Common myeloid progenitor, CD34-positive (primary cell): ENCODE measurements at regions not wholly inside any gene's neighbourhood (a gene's known extent, or its start where the extent isn't known, plus 50 kb on each side); places are given as distances from the start of the nearest gene placed in this dataset.
A peak's percentile ranks its signal among the peaks of the same experiment; 100 is the strongest.

ENCODE experiments used
- CTCF ChIA-PET: fragments of 350-600 bp; sonication (Branson Sonifier 250); formaldehyde crosslinking; loops from one replicate; lab custom pipeline; 2021; ENCODE audit warnings: antibody characterized with exemption; lab: Charles Lee
- POLR2A ChIA-PET: fragments of 350-600 bp; sonication (Branson Sonifier 250); formaldehyde crosslinking; loops from one replicate; lab custom pipeline; 2021; ENCODE audit warnings: antibody characterized with exemption; lab: Charles Lee
- DNase-seq, 3 donors: peaks; one replicate each; pipeline versions ENCODE4 v3.0.0 to v3.0.0-alpha.2; 2013
- H3K27ac ChIP-seq, 2 experiments: 1 replicate in 1 of 2; 2 replicates in 1 of 2; pipeline ENCODE4 v1.7.0; 2013; ENCODE audit warnings: inconsistent platforms in 2 of 2, low read length in 2 of 2, mild to moderate bottlenecking in 2 of 2, low read depth in 1 of 2, moderate library complexity in 1 of 2; ENCODE audit not compliant: severe bottlenecking in 2 of 2, insufficient read depth in 1 of 2, poor library complexity in 1 of 2
- H3K27me3 ChIP-seq, 5 experiments: replicated peaks in 2 of 5; 1 replicate in 3 of 5; 2 replicates in 2 of 5; pipeline versions ENCODE4 v1.6.1 to v1.7.0; 2013; ENCODE audit warnings: low read length in 4 of 5, mild to moderate bottlenecking in 2 of 5, moderate library complexity in 2 of 5, inconsistent platforms in 1 of 5; ENCODE audit not compliant: insufficient read depth in 5 of 5, control insufficient read depth in 4 of 5
- H3K36me3 ChIP-seq, 4 experiments: 1 replicate in 2 of 4; 2 replicates in 2 of 4; pipeline versions ENCODE4 v1.6.1 to v1.7.0; 2013; ENCODE audit warnings: low read length in 3 of 4, control low read depth in 1 of 4, mild to moderate bottlenecking in 1 of 4; ENCODE audit not compliant: control insufficient read depth in 4 of 4, insufficient read depth in 4 of 4
- H3K4me1 ChIP-seq, 4 experiments: 1 replicate in 3 of 4; 2 replicates in 1 of 4; pipeline versions ENCODE4 v1.6.1 to v1.7.1; 2013; ENCODE audit warnings: low read length in 3 of 4, mild to moderate bottlenecking in 3 of 4, control low read depth in 1 of 4, inconsistent platforms in 1 of 4, moderate library complexity in 1 of 4; ENCODE audit not compliant: control insufficient read depth in 4 of 4, insufficient read depth in 4 of 4; ENCODE audit errors: control extremely low read depth in 1 of 4
- H3K4me3 ChIP-seq, 7 experiments: 1 replicate in 4 of 7; 2 replicates in 3 of 7; pipeline versions ENCODE4 v1.5.1 to v1.7.0; 2013; ENCODE audit warnings: mild to moderate bottlenecking in 7 of 7, low read length in 6 of 7, moderate library complexity in 6 of 7, inconsistent platforms in 2 of 7, low read depth in 2 of 7, control low read depth in 1 of 7; ENCODE audit not compliant: insufficient read depth in 4 of 7, control insufficient read depth in 1 of 7; ENCODE audit errors: extremely low read depth in 1 of 7
- H3K9me3 ChIP-seq, 5 experiments: 1 replicate in 4 of 5; 2 replicates in 1 of 5; pipeline versions ENCODE4 v1.6.1 to v1.7.1; 2013; ENCODE audit warnings: low read length in 4 of 5, mild to moderate bottlenecking in 2 of 5, inconsistent platforms in 1 of 5, low read depth in 1 of 5, moderate library complexity in 1 of 5; ENCODE audit not compliant: control insufficient read depth in 4 of 5, insufficient read depth in 2 of 5; ENCODE audit errors: control extremely low read depth in 1 of 5
- WGBS: methylation state at CpG from one replicate; pipeline ENCODE4 v1.1.5; 2013; ENCODE audit not compliant: insufficient coverage; 5-methylcytosine and 5-hydroxymethylcytosine counted together

GRCh38 chr1:181308098-181308497, 175.2 kb upstream of the CACNA1E start:
- 67% methylated on average over 3 of the region's 3 CpGs for WGBS
- peaks cover 0 to 4% (median 0%) of the 10 kb centered on the region in 5 experiments for H3K9me3 ChIP-seq
- DNase-seq: no peak
- H3K4me3 ChIP-seq: no peak overlapping the region
- peaks cover 2 to 24% (median 9%) of the 10 kb centered on the region in 5 experiments for H3K27me3 ChIP-seq
- no peaks in the 10 kb centered on the region for H3K36me3 ChIP-seq
- H3K27ac ChIP-seq: no peak overlapping the region
- no peaks in the 10 kb centered on the region for H3K4me1 ChIP-seq
- ChIA-PET CTCF (no interaction called here), POLR2A (no interaction called here)

GRCh38 chr1:181310560-181310959, 172.8 kb upstream of the CACNA1E start:
- WGBS: 70% methylated on average over 2 of the region's 2 CpGs
- ChIA-PET CTCF (no interaction called here), POLR2A (no interaction called here)
- H3K4me1 ChIP-seq: no peaks in the 10 kb centered on the region
- DNase-seq: no peak
- no peak overlapping the region for H3K27ac ChIP-seq
- H3K36me3 ChIP-seq: no peaks in the 10 kb centered on the region
- peaks cover 11 to 48% (median 21%) of the 10 kb centered on the region in 5 experiments for H3K27me3 ChIP-seq
- H3K4me3 ChIP-seq: no peak overlapping the region
- no peaks in the 10 kb centered on the region for H3K9me3 ChIP-seq

- ChIA-PET POLR2A (interaction anchor here (0.8 kb wide), 1 partner anchor 11 kb away, joined by 4 read pairs; no protein-coding TSS in a partner anchor), CTCF (no interaction called here)
- H3K4me3 ChIP-seq: no peak overlapping the region
- H3K9me3 ChIP-seq: no peaks in the 10 kb centered on the region
- no peaks in the 10 kb centered on the region for H3K36me3 ChIP-seq
- DNase-seq: no peak
- 52% methylated on average over 3 of the region's 4 CpGs for WGBS
- peaks cover 0 to 5% (median 2%) of the 10 kb centered on the region in 4 experiments for H3K4me1 ChIP-seq
- no peak overlapping the region for H3K27ac ChIP-seq
- H3K27me3 ChIP-seq: peaks cover 11 to 72% (median 35%) of the 10 kb centered on the region in 5 experiments
Observed at GRCh38 chr1:181312946-181313345, 170.4 kb upstream of the CACNA1E start.

GRCh38 chr1:181313466-181313865, 169.9 kb upstream of the CACNA1E start:
- Histone ChIP-seq H3K4me1 (peaks cover 0 to 10% (median 4%) of the 10 kb centered on the region in 4 experiments), H3K4me3 (no peak overlapping the region), H3K9me3 (no peaks in the 10 kb centered on the region), H3K27ac (no peak overlapping the region), H3K27me3 (peaks cover 11 to 77% (median 37%) of the 10 kb centered on the region in 5 experiments), H3K36me3 (no peaks in the 10 kb centered on the region)
- ChIA-PET POLR2A (interaction anchor here (0.8 kb wide), 1 partner anchor 12 kb away, joined by 4 read pairs; no protein-coding TSS in a partner anchor), CTCF (no interaction called here)
- no peak for DNase-seq
- 100% methylated on average over 1 of the region's 2 CpGs for WGBS

- H3K4me1 ChIP-seq: peaks cover 0 to 15% (median 5%) of the 10 kb centered on the region in 4 experiments
- WGBS: no CpG with 5 or more reads among the region's 3 CpGs
- DNase-seq: no peak
Observed at GRCh38 chr1:181314010-181314409, 169.3 kb upstream of the CACNA1E start.

GRCh38 chr1:181314959-181315358, 168.4 kb upstream of the CACNA1E start:
- CTCF ChIA-PET: no interaction called here
- H3K9me3 ChIP-seq: no peaks in the 10 kb centered on the region
- no peaks in the 10 kb centered on the region for H3K36me3 ChIP-seq
- H3K27me3 ChIP-seq: peaks cover 23 to 90% (median 43%) of the 10 kb centered on the region in 5 experiments
- H3K4me3 ChIP-seq: no peak overlapping the region
- peak in 1 of 3 donors; percentile 4 for DNase-seq
- 17% methylated on average over 2 of the region's 6 CpGs for WGBS
- no peak overlapping the region for H3K27ac ChIP-seq
- POLR2A ChIA-PET: no interaction called here
- H3K4me1 ChIP-seq: peaks cover 0 to 15% (median 5%) of the 10 kb centered on the region in 4 experiments

More at GRCh38 chr1:181314010-181314409, 169.3 kb upstream of the CACNA1E start:
- no peaks in the 10 kb centered on the region for H3K9me3 ChIP-seq
- POLR2A ChIA-PET: interaction anchor here (0.8 kb wide), 1 partner anchor 12 kb away, joined by 4 read pairs; no protein-coding TSS in a partner anchor
- H3K27ac ChIP-seq: no peak overlapping the region
- no peak overlapping the region for H3K4me3 ChIP-seq
- H3K36me3 ChIP-seq: no peaks in the 10 kb centered on the region
- H3K27me3 ChIP-seq: peaks cover 16 to 82% (median 41%) of the 10 kb centered on the region in 5 experiments
- CTCF ChIA-PET: no interaction called here

- Histone ChIP-seq H3K4me3 (no peak overlapping the region), H3K9me3 (no peaks in the 10 kb centered on the region), H3K36me3 (no peaks in the 10 kb centered on the region), H3K27ac (no peak overlapping the region), H3K4me1 (peaks cover 0 to 15% (median 5%) of the 10 kb centered on the region in 4 experiments), H3K27me3 (peaks cover 28 to 95% (median 42%) of the 10 kb centered on the region in 5 experiments)
- ChIA-PET POLR2A (no interaction called here), CTCF (no interaction called here)
- 0% methylated on average over 16 of the region's 32 CpGs for WGBS
- peak in 1 of 3 donors; percentile 1 for DNase-seq
Observed at GRCh38 chr1:181317261-181317930, 165.9 kb upstream of the CACNA1E start.
